OCI-LY7 (cell line): ENCODE measurements at regions not wholly inside any gene's neighbourhood (a gene's known extent, or its start where the extent isn't known, plus 50 kb on each side); places are given as distances from the start of the nearest gene placed in this dataset.

Source experiments
- EZH2phosphoT487 ChIP-seq: fragments of 200-600 bp; sonication (generic); IDR thresholded peaks from 2 replicates; pipeline ENCODE4 v1.6.1; 2018; ENCODE audit warnings: low read depth, borderline replicate concordance, mild to moderate bottlenecking, mixed run types, antibody characterized with exemption, low read length, moderate library complexity, mixed read lengths
- TF ChIP-seq, protein P1 (sequence below): fragments of 200-600 bp; sonication (generic); conservative IDR thresholded peaks from 2 replicates; pipeline ENCODE4 v1.5.1; 2014; ENCODE audit warnings: mild to moderate bottlenecking, antibody characterized with exemption, low read length, moderate library complexity, mixed read lengths

DNA sequence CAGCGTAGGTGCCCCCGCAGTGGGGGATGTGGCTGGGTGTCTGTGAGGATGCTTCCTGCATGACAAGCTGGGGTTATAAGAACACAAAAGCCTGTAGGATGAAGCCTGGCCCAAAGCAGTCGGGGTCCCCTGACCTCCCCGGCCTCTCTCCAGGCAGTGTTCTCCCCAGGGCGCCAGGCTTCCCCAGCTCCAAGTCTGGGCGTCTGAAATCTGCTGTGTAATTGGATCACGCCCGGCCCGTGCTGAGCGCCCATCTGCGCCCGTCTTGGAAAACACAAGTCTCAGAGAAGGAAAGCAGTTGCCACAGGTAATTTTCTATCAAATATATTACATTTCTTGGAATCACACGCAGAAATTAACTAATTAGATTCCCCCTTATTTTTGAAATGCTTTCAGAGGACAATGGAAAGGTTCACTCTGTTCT lies 233.3 kb downstream of the CTTN start:
- TF ChIP-seq, protein P1, sequence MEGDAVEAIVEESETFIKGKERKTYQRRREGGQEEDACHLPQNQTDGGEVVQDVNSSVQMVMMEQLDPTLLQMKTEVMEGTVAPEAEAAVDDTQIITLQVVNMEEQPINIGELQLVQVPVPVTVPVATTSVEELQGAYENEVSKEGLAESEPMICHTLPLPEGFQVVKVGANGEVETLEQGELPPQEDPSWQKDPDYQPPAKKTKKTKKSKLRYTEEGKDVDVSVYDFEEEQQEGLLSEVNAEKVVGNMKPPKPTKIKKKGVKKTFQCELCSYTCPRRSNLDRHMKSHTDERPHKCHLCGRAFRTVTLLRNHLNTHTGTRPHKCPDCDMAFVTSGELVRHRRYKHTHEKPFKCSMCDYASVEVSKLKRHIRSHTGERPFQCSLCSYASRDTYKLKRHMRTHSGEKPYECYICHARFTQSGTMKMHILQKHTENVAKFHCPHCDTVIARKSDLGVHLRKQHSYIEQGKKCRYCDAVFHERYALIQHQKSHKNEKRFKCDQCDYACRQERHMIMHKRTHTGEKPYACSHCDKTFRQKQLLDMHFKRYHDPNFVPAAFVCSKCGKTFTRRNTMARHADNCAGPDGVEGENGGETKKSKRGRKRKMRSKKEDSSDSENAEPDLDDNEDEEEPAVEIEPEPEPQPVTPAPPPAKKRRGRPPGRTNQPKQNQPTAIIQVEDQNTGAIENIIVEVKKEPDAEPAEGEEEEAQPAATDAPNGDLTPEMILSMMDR: no peak
- no peak for TF ChIP-seq EZH2phosphoT487
